ENCODE measurements at regions not wholly inside any gene's neighbourhood (a gene's known extent, or its start where the extent isn't known, plus 50 kb on each side); places are given as distances from the start of the nearest gene placed in this dataset.

DNA sequence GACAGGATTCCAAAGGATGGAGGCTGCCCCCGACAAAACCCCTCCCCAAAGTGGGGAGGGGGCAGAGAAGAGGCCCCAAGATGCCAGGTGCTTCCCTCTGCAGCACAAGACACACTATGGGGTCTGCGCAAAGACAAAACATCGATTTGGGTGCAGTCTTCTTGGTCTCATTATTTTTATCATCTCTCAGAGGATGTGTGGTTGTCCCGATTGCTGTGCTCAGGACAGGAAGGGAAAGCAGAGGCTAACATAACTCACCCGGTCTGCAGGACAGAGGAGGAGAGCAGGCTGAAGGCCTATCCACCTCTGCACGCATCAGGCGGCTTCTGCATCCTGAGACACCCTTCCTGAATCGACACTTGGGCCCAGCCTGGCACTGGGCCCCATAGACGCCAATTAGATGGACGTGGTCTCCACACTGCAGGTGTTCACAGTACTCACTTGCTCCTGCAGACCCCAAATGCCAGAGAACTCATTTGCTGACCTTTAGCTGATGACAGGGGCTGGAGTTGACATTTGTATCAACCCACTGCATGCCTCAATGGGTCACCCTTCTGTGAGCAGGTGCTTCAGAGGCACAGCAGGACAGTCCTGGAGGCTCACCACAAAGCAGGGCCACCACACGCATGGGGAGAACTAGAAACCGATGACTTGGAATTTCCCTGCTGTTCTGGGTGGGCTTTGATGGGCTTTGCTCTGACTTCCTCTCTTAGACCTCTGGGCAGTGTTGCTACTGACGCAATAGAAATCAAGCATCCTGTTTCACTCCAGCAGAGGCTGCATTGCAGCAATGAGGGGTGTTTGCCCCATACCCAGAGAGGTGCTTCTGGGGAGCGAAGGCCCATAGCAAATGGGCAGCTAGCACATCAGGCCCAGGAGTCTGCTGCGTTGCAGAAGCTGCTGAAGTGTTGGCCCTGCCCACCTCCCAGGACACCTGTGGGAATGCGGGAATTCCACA lies 96.3 kb upstream of the ENPP6 start:
- peak overlapping the region; percentile 88 for H3K27ac Mint-ChIP-seq
- Histone ChIP-seq H3K27me3 (replicated peaks in 1 of 4; ENCODE audit: control extremely low read depth in 1 of 4, control insufficient read depth in 3 of 4, insufficient read depth in 4 of 4, low read length in 3 of 4) (no peaks in the 10 kb centered on the region), H3K4me2 (replicated peaks; ENCODE audit: low read depth, low read length, poor library complexity, severe bottlenecking) (peak overlapping the region; percentile 51), H3K79me2 (ENCODE audit: control insufficient read depth, insufficient read depth, low read length) (no peaks in the 10 kb centered on the region), H3K4me1 (ENCODE audit: control insufficient read depth in 2 of 2, insufficient read depth in 2 of 2, low read length in 2 of 2) (peaks cover 59 to 64% of the 10 kb centered on the region in 2 donors), H4K20me1 (ENCODE audit: control insufficient read depth, insufficient read depth, low read length, poor library complexity, severe bottlenecking) (no peaks in the 10 kb centered on the region), H3K9ac (ENCODE audit: low read length) (no peak overlapping the region), H3K4me3 (ENCODE audit: control extremely low read depth in 1 of 5, extremely low read depth in 1 of 5, insufficient read depth in 1 of 5, low read depth in 2 of 5, low read length in 4 of 5) (no peak overlapping the region), H3K27ac (ENCODE audit: low read length in 2 of 2) (peak overlapping the region; percentile 52 to 59), H3K9me3 (ENCODE audit: control extremely low read depth in 1 of 3, control insufficient read depth in 2 of 3, insufficient read depth in 1 of 3, low read length in 2 of 3) (no peaks in the 10 kb centered on the region), H2AFZ (ENCODE audit: insufficient read depth, low read depth, low read length, poor library complexity, severe bottlenecking) (peak overlapping the region; percentile 14), H3K36me3 (replicated peaks in 1 of 2; ENCODE audit: control extremely low read depth in 1 of 2, control insufficient read depth in 1 of 2, extremely low read depth in 1 of 2, insufficient read depth in 2 of 2, low read length in 1 of 2) (no peaks in the 10 kb centered on the region)
- DNase-seq = peak; percentile 87
- 55% methylated on average over 12 of the region's 16 CpGs for WGBS (ENCODE audit: insufficient coverage)
- H3K4me3 Mint-ChIP-seq = peak overlapping the region; percentile 64
- no peaks in the 10 kb centered on the region for H3K27me3 Mint-ChIP-seq
- no peaks in the 10 kb centered on the region for H3K9me3 Mint-ChIP-seq (ENCODE audit: insufficient read depth)
- intact Hi-C loops (cut with micrococcal nuclease) = loop anchor here (1.0 to 2.0 kb wide), 7 partner anchors 14 to 223 kb away; partner anchors contain the start of gene IRF2
- ChIA-PET CTCF (interaction anchor here (0.5 to 7.3 kb wide), 10 partner anchors 10 to 193 kb away, joined by 3 to 49 read pairs (median 4); no protein-coding TSS in a partner anchor), POLR2A (interaction anchor here (0.5 to 1.6 kb wide), 7 partner anchors 14 to 412 kb away, joined by 3 to 6 read pairs (median 4); partner anchors contain the start of gene IRF2)
- TF ChIP-seq EZH2 (IDR thresholded peaks at IDR 0.05; ENCODE audit: borderline replicate concordance, insufficient read depth, low read depth, low read length, poor library complexity, severe bottlenecking) = no peak
- TF ChIP-seq, protein P1, sequence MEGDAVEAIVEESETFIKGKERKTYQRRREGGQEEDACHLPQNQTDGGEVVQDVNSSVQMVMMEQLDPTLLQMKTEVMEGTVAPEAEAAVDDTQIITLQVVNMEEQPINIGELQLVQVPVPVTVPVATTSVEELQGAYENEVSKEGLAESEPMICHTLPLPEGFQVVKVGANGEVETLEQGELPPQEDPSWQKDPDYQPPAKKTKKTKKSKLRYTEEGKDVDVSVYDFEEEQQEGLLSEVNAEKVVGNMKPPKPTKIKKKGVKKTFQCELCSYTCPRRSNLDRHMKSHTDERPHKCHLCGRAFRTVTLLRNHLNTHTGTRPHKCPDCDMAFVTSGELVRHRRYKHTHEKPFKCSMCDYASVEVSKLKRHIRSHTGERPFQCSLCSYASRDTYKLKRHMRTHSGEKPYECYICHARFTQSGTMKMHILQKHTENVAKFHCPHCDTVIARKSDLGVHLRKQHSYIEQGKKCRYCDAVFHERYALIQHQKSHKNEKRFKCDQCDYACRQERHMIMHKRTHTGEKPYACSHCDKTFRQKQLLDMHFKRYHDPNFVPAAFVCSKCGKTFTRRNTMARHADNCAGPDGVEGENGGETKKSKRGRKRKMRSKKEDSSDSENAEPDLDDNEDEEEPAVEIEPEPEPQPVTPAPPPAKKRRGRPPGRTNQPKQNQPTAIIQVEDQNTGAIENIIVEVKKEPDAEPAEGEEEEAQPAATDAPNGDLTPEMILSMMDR (IDR thresholded peaks at IDR 0.05) = no peak
- H3K4me1 Mint-ChIP-seq = peaks cover 94% of the 10 kb centered on the region
- peak; percentile 85 for ATAC-seq (ENCODE audit: low read depth)
